Activated CD4-positive, CD25-positive, alpha-beta regulatory T cell treated with anti-CD3 and anti-CD28 coated beads, Interleukin-2, amount 50 U/mL, for 24 hours (primary cell): ENCODE measurements at regions not wholly inside any gene's neighbourhood (a gene's known extent, or its start where the extent isn't known, plus 50 kb on each side); places are given as distances from the start of the nearest gene placed in this dataset.

Experiments used
- ATAC-seq, 2 donors: fragments of 150-1000 bp; cut with Tn5 transposase; one replicate each; pipeline ENCODE4 v1.10.0; 2021; ENCODE audit warnings: mild to moderate bottlenecking in 1 of 2, moderate library complexity in 1 of 2

DNA sequence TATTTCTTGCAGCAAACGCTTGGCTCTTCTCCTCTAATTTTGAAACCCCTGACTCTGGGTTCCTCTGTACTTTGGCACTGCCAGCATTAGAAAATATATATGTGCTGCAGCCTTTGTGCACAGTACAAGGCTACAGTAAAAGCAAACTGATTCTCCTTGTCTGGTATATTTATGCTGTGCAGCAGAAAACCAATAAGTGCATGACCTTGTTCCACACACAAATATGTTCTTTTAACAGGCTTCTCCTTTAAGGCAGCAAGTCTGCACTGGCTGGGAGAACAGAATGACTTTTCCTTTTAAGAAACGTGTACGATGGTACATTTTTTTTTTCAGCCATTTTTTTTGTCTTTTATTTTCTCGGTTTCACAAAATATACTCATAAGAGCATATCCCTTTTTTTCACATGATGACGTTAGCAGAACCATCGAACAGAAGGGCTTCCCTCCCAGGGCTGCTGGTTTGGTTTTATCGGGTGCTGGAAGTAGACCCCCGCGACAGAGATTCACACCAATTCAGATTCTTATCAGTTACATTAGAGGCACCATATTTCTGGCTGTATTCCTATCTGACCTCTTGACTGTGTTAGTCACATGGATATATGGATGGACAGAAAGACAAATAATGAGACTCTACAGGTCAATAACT is 129.9 kb upstream of the ARID1B start:
- no peak for ATAC-seq

DNA sequence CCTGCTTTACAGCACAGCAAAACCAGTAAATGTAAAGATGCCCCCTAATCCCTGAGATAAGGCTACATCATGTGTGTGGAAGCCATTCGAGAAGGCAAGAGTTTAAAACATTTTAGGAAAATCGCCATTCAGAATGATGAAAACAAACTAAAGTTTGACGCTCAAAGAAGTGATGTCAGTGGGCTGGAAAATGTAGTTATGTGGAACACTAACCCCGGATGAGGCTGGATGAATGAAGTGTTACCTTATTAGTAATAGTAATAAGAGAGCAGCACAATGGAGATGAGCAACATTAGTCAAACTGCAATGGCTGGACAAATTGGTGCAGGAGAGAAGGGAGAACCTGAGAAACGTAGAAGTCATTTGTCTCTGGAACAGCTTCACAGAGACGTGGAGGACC is 130.7 kb upstream of the ARID1B start:
- ATAC-seq = no peak

DNA sequence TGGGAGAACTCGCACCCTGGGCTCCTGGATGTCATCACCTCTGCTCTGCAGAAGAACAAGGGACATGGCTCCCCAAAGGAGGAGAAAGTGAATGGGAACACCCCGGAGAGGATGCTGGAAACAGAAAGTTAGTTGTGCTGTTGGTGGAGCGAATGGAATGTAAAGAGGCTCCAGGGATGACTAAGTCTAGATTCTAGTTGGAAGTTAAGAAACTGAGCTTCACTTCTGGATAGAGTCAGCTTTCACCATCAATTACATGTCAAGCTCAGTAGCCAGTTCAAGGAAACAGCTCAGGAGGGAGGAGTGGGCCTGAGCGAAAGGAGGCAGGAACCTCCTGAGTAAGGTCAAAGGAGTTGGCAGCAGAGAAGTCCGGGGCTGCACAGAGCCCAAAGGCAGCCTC is 132.1 kb upstream of the ARID1B start:
- no peak for ATAC-seq

DNA sequence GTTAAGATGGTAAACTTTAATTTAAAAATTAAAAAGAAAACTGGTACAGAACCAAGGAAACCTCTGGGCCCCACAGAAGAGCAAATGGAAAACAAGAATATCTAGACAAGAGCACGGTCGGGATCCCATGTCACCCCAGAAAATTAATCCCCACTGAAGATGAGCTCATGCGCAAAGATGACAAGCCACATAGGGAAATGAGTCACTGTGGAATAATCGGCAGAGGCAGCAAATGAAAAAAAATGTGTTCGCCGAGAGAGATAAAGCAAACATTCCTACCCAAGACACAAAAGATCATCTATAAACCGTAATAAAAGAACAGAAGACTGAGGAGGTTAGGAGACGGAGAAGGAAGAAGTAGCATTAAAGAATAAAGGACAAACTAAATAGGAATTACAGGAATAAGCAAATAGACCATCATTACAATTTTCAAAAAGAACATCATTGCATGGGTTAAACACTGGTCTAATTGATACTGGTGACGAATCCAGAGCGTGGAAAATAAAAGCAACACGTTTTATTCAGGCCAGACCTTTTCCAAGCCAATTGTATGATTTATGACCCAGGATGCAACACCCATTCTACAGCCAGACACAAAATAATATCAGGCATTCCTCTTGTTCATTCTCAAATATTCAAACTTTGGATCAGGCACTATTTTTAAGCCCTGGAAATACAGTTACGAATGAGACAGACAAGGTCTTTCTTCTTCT is 138.0 kb upstream of the ARID1B start:
- ATAC-seq = no peak

DNA sequence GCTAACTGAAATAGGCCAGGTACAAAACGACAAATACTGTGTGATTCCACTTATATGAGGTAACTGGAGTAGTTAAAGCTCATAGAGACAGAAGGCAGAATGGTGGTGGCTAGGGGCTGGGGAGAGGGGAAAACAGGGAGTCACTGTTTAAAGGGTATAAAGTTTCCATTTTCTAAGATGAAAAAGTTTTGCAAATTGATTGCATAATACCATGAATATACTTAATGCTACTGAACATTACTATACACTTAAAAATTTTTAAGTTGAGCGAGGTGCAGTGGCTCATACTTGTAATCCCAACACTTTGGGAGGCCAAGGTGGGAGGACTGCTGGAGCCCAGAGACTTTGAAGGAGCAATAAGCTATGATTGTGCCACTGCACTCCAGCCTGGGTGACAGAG is 138.6 kb upstream of the ARID1B start:
- no peak for ATAC-seq

DNA sequence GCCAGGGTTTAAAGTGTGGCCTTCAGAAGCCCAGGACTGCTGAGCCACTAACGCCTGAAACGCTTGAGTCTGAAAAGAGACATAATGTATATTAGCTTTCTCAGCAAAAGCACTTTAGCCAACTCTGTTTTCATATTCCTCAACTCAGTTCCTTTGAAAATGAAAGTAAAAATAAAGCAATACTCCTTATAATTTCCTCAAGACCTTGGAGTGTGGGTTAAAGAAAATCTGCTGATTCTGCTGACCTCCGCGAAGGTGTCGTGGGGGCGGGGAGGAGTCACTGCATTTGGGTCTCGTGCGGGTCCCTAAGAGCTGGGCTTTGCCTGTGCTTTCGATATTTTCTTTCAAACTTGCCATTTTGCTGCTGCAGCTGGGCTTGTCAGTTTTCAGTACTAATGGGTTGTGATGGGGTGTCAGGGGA is 142.2 kb upstream of the ARID1B start:
- ATAC-seq = no peak

DNA sequence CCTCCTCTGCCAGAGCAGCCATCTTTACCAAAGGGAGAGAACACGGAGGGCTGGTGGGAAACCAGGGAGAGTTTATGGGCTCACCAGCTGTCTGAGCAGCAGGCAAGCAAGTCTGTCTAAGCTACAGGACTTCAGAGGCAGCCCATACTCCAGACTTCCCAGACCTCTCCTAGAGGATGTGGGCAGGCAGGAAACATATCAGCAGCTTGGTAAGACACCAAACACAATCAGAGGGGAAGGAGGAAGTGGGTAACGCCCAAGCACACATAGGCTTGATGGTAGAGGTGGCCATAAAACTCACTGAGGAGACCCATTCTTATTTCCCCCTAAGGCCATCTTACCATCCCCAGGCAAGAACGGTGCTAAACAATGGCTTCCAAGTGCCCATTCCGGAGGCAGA is 143.1 kb upstream of the ARID1B start:
- ATAC-seq = no peak

DNA sequence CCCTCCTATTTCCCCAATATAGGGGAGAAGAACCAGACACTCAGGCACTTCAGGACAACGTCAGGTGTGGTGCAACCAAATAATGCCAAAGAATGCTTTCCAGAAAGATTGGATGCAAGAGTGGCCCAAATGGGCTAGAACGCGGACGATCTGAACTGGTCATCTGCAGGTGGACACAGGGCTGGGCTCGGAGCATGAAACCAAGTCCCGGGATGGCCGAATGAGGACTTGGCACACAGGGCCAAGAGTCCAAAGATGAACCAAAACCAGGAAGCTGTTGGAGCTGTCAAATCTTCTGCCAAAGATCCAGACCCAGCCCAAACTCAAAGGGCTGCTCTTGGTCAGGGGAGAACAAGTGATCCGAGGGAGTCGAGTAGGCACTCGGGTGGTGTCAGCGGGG is 143.9 kb upstream of the ARID1B start:
- no peak for ATAC-seq

DNA sequence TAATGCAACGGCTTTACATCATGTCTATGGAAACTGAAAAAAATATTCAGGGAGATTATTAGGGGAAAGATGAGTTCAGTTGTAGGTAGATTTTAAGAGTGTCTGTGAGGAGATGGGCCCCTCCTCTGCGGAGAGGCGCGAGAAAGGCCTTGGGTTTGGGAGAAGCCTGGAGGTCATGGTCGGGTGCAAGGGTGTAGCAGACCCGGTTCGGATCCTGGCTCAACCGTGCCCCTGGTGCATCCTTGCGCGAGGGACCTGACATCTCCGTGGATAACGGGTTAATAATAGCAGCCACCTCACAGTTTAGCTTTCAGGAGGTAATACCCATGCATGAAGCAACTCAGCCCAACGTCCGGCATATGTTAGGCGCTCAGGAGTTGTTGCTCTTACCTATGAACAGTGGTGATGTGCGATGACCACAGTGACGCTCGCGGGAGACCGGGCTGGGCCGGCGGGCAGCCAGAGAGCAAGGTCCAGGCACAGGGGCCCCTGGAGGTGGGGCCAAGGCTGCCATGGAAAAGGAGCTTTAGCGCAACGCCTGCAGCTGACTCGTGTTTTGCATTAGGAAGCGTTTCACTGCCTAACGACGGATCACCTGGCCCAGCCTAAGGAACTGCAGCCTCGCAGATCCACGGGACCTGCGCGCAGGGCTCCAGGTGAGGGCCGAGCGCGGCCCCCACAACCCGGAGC is 146.4 kb upstream of the ARID1B start:
- no peak for ATAC-seq

DNA sequence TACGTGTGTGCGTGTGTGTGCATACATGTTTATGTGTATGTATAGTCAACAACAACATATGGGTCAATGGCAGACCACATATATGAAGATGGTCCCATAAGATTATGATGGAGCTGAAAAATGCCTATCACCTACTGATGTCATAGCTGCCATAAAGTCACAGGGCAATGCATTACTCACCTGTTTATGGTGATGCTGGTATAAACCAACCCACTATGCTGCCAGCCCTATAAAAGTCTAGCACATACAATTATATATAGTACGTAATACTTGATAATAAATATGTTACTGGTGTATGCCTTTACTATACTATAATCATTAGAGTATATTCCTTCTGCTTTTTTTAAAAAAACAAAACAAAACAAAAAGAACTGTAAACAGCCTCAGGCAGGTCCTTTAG is 148.4 kb upstream of the ARID1B start:
- ATAC-seq = no peak

DNA sequence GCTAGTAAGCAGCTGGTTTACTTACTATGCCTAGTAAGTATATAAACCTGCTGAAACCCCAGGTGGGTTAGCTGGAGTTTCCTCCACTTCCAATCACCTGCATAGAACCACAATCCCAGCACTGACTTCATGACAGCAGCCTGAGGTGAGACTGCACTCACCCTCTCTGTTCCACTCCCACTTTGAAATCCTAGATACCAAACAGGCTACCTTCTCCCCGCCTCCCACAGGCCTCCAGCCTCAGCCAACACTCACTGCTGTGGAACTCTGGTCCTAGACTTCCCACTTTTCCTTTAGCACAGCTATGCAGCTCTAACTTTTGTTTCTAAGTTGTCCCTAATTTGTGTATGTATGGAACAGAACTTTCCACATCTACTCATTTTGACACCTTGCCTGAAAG is 149.7 kb upstream of the ARID1B start:
- no peak for ATAC-seq

DNA sequence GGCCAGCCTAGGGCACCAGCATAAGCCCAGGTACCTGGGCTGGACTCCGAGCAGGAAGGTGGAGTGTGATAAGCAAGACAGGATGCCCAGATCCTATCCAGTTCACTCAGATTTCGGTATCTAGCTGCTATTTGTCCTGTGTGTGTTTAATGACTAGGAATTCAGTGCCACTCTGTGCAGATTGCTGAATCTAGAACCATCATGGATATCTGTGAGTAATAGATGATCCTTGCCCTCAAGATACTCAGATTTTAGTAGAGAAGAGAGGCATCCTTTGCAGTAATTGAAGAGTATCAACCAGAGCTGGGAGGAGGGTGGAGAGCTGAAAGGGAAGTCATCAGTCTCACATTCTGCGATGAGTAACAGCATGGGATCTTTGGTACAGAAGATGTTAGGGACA is 155.0 kb upstream of the ARID1B start:
- ATAC-seq = no peak

DNA sequence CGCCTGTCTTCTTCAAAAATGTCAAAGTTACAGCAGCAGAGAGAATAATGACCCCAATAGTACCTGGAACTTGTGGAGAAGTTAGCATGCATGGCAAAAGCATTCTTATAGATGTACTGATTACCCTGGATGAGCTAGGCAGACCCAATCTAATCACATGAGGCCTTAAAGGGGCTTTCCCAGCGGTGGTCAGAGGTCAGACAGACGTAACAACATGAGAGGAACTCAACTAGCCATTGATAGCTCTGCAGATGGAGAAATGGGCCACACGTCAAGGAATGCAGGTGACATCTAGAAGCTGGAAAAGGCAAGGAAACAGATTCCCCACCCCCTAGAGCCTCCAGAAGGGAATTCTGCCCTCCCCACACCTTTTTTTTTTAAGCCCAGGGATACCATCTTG is 156.8 kb upstream of the ARID1B start:
- ATAC-seq = no peak

DNA sequence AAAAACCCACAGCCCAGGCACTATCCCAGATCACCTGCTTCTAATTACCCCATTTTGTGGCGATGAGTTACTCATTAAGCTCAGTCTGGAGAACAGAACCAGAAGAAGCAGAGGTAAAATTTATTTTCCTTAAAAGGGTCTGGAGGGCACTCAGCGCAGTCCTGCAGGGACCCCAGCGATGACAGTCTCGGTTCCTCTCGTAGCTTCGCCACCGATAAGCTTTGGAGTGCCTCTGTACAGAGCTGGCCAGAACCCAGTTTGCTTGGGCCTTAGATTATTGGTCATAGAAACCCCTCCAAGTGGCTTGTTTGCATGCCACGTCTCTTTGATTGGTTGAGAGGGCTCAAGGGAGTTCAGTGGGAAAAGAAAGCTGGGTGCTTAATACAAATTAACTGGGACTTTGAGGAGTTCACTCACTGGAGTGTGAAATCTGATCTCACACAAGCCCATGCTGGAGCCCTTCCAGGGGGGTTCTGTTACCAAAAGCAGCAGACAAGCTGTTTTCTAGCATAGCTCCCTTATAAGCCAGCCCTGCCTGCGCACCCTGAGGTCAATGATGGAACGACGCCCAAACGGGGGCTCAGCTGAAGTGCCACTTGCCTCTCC is 158.5 kb upstream of the ARID1B start:
- no peak for ATAC-seq

DNA sequence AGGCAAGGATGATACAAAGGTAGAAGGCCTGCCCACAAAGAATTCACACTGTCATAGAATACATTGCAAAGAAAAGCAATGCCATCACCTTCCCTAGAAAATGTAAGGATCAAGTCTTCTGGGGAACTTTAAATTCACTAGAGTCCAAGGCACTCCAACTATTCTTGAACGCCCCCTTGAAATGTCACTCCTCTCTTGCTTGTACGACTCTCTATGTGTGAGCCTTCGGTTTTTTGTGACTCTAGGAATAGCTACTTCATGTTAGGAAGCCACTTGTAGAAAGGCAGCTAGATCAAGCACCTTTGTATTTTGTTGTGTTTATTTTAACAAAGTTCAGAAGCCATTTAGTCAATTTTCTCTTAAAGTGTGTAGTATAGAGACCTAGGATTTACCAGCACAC is 159.2 kb upstream of the ARID1B start:
- ATAC-seq = no peak

DNA sequence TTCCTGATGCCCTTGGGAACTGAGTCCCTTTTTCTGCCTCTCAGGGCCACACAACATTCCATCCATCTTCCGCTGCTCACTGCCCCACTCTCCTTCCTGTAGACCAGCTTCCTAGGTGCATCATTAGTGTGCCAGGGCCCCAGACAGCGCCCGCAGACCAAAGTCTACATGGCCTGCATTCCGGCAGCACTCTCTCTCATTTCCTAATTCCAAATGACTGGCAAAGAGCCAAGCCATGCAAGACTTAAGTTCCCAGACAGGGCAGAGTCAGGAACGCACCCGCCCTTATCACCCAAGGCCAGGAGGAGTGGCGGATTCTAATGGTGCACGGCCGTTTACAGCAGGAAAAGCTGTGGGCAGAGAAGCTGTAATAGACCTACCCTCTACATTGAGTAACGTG is 159.8 kb upstream of the ARID1B start:
- ATAC-seq = no peak

DNA sequence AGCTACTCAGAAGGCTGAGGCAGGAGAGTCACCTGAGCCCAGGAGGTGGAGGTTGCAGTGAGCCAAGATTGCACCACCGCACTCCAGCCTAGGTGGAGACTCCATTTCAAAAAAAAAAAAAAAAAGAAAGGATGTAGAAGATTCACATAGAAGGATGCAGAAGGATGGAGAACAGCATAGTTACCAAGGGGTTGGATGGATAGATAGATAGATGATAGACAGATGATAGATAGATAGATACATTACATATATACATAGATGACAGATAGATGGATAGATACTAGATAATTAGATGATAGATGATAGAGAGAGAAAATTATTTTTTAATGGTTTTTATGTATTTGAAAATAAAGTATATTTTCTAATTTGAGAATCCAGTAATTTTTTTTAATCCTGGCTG is 160.7 kb upstream of the ARID1B start:
- ATAC-seq = no peak

DNA sequence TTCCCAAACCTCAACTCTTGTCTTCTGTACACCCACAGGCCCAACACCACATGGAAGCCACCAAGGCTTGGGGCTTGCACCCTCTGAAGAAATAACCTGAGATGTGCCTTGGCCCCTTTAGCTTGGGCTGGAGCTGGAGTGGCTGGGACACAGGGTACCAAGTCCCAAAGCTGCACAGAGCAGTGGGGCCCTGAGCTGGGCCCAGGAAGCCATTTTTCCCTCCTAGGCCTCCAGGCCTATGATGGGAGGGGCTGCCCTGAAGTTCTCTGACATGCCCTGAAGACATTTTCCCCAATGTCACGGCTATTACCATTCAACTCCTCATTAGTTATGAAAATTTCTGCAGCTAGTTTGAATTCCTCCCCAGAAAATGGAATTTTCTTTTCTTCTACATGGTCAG is 163.2 kb upstream of the ARID1B start:
- no peak for ATAC-seq

DNA sequence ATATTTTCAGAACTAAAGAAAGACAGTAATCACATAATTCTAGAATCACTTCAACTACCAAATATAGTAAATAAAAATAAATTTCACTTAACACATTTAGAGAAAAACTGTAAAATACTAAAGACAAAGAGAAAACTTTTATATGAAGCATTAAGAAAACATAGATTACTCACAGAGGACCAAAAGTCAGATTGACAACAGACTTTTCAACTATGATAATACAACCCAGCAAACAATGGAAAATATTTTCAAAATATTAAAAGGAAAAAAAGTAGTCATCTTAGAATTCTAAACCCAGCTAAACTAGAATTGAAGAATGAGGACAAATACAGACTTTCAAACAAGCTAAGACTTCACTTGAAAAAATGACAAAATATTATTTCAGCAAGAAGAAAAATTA is 164.8 kb upstream of the ARID1B start:
- no peak for ATAC-seq

DNA sequence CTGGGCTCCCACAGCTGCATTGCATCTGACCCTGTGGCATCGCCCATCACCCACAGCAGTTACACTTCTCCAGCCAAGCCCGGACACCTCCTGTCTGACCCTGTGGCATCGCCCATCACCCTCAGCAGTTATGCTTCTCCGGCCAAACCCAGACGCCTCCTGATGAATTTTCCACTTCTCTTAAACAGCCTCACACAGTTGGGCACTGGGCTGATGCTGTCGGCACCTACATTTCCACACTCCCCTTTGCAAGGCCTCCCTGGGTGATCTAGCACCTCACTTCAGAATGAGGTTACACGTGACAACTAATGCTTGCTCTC is 175.2 kb upstream of the ARID1B start:
- no peak for ATAC-seq

DNA sequence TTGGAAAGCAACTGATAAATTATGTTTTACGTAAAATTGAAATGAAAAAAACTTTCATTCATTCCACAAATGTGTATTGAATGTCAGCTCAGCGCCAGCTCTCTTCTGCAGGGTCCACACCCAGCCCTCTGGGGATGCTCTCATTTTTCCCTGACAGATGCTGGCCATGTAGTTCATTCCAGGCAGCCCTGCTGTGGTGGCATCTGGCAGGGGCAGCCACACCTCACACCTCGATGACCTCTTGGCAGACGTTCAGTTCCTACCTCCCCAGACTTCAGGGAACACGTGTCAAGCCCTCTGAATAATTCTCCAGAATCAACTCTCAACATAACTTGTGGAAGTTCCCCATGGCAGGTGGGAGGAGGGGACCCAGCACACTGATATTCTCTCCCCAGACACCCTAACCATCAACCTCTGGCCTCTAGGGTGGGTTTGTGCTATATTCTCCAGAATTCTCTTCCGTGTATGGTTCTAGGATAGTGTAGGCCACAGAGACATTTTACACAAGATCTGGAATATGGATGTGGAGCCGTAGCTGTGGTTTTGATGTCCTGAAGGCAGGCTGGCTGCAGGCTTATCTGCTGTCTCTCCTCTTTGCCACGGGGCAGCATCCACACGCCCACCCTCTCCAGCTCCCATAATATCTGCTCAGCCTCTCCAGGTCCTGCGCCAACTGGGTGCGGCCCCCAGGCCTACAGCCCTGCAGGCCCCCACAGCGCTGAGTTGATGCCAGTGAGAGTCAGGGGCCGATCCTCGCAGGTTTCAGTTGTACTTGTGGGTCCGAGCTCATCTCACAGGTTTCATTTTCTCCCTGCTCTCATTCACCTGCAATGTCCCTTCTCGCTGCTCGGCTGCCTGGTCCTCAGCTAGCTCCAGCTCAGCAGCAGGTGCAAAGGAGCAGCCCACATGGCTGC is 175.8 kb upstream of the ARID1B start:
- ATAC-seq = no peak

DNA sequence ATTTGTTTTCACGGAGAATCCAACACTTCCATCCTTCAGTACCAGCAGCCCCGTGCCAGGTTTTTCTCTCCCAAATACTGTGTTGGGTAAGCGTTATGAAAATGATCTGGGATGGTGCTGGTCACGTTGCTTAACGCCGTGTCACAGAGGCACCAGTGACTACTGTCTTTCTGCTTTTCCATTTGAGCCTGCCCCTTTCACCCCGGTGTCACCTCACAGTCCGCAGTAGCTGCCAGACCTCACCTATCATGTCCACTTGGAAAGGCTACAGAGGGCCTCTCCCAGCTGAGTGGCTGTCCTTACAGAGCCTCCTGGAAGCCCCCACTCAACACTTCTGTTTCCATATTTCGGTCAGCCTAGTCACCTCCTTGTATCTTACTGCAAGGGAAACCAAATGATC is 176.5 kb upstream of the ARID1B start:
- ATAC-seq = no peak

DNA sequence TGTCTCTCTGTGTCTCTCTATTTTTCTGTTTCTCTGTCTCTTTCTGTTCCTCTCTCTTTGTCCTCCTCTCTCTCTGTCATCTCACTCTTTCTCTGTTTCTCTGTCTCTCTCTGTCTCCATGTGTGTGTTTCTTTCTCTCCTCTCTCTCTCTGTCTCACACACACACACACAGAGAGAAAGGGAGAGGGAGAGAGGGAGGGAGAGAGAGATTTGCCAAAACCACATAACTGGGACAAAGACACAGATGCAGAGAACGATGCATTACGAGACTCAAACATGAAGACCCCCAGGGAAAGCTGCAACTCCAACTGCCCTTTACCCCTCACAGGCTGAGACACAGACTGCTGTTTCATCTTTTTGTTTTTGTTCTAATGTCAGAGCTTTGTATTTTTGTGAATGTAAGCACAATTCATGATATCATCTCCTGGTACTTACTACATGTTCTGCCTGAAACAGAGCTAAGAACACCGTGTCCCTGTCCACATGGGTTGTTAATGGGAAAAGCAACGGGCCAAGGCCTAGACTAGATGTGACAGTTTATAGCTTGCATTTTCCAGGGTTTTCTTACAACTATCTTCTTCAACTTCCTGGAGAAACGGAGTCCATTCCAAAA is 177.1 kb upstream of the ARID1B start:
- no peak for ATAC-seq
